Breast epithelium (tissue), 3 donors: ENCODE measurements at regions not wholly inside any gene's neighbourhood (a gene's known extent, or its start where the extent isn't known, plus 50 kb on each side); places are given as distances from the start of the nearest gene placed in this dataset.

ENCODE experiments used
- CTCF ChIP-seq, 3 donors: fragments of 450-650 bp; IDR thresholded peaks; one replicate each; pipeline ENCODE4 v1.5.1; 2016 to 2017; ENCODE audit warnings: antibody characterized with exemption in 3 of 3, mild to moderate bottlenecking in 3 of 3, moderate library complexity in 3 of 3
- POLR2AphosphoS5 ChIP-seq, 3 donors: sonication (generic); formaldehyde crosslinking; IDR thresholded peaks; one replicate each; pipeline ENCODE4 v1.6.1; 2017; ENCODE audit warnings: antibody characterized with exemption in 3 of 3

GRCh38 chr18:29494371-29494770 lies 1317.4 kb upstream of the CDH2 start:
- TF ChIP-seq CTCF (IDR thresholded peaks at IDR 0.05) (no peak), POLR2AphosphoS5 (IDR thresholded peaks at IDR 0.05) (no peak)
